Heart left ventricle (tissue), 16 donors: ENCODE measurements at regions not wholly inside any gene's neighbourhood (a gene's known extent, or its start where the extent isn't known, plus 50 kb on each side); places are given as distances from the start of the nearest gene placed in this dataset.

Experiments
- ATAC-seq, 4 donors: fragments of 200-7000 bp; cut with Tn5 transposase; one replicate each; pipeline ENCODE4 v1.9.1; 2020 to 2022; ENCODE audit warnings: moderate library complexity in 4 of 4, mild to moderate bottlenecking in 3 of 4, moderate number of reproducible peaks in 1 of 4
- DNase-seq, 5 donors: peaks; one replicate each; pipeline ENCODE4 v3.0.0-alpha.2; 2020
- H3K27ac ChIP-seq, 12 donors: fragments of 200-600 bp; sonication (generic) in 4 of 12; one replicate each; pipeline versions ENCODE4 v1.5.0 to v1.8.0; 2016 to 2022; ENCODE audit warnings: mild to moderate bottlenecking in 2 of 12
- H3K27me3 ChIP-seq, 9 donors: fragments of 200-600 bp; sonication (generic) in 2 of 9; one replicate each; pipeline versions ENCODE4 v1.5.1 to v1.8.0; 2016 to 2022; ENCODE audit warnings: mild to moderate bottlenecking in 3 of 9
- H3K36me3 ChIP-seq, 9 donors: fragments of 200-600 bp; sonication (generic) in 2 of 9; one replicate each; pipeline versions ENCODE4 v1.5.0 to v1.8.0; 2018 to 2022; ENCODE audit warnings: mild to moderate bottlenecking in 2 of 9
- H3K4me1 ChIP-seq, 12 donors: fragments of 200-600 bp; sonication (generic) in 4 of 12; one replicate each; pipeline versions ENCODE4 v1.5.0 to v1.8.0; 2016 to 2022; ENCODE audit warnings: mild to moderate bottlenecking in 3 of 12
- H3K4me3 ChIP-seq, 12 donors: fragments of 200-600 bp; sonication (generic) in 4 of 12; one replicate each; pipeline versions ENCODE4 v1.5.0 to v1.8.0; 2017 to 2022; ENCODE audit warnings: mild to moderate bottlenecking in 9 of 12, moderate library complexity in 4 of 12
- H3K9me3 ChIP-seq, 12 donors: fragments of 200-600 bp; sonication (generic) in 4 of 12; one replicate each; pipeline versions ENCODE4 v1.5.0 to v1.8.0; 2016 to 2022; ENCODE audit warnings: mild to moderate bottlenecking in 1 of 12
- POLR2A ChIP-seq, 2 donors: fragments of 450-650 bp; IDR thresholded peaks; one replicate each; pipeline ENCODE4 v1.6.1; 2017; ENCODE audit warnings: antibody characterized with exemption in 2 of 2, mild to moderate bottlenecking in 2 of 2, moderate library complexity in 2 of 2
- WGBS, 4 donors: extraction: QIAGEN DNeasy Blood & Tissue Kit in 2 of 4; methylation state at CpG; one replicate each; pipeline versions ENCODE4 v1.1.5 to v1.1.7; 2013 to 2018; 5-methylcytosine and 5-hydroxymethylcytosine counted together
- intact Hi-C, 10 donors: fragments of 100-400 bp; cut with DNase I; formaldehyde crosslinking; loops; one replicate each; pipeline versions ENCODE4 v1.11.1 to v1.14.2; 2022
- TF ChIP-seq, protein P1 (sequence below), 12 donors: fragments of 200-600 bp; sonication (generic) in 4 of 12; IDR thresholded peaks; one replicate each; pipeline versions ENCODE4 v1.5.0 to v1.8.0; 2018 to 2022; ENCODE audit warnings: antibody characterized with exemption in 12 of 12, mild to moderate bottlenecking in 5 of 12
- donor health status: ischemic (EF 13 %, LVEDD 7.1; RV severe dilation, severe dysfunction).
- donor health status: healthy with polysubstance abuse.
- donor health status: DM: no; HTN: yes; CAD: no.
- donor health status: DM: no; HTN: no; CAD: no.
- donor health status: ischemic (EF 25% LVEDD 6.9; RV normal size, moderate dysfunction).
- donor health status: ischemic (EF 25% LVEDD 5.7; RV mildly dilated, moderate dysfunction).
- donor health status: healthy.
- donor health status: DM: yes; HTN: yes; CAD: no.
- donor health status: ischemic (EF 35%, LVEDD 5.7; RV mildly dilated, moderate dysfunction).
- donor health status: nonischemic (EF 11% LVEDD 7.7; RV severe dilation, severe dysfunction).
- donor health status: DM: yes; HTN: yes; CAD: no.
- donor health status: PGD.
- donor health status: ischemic (EF 29% LVEDD 5.4; RV normal size, mild dysfunction).
- donor health status: nonischemic (EF 23%, LVEDD 6.1; RV moderate dilation, normal function).

DNA sequence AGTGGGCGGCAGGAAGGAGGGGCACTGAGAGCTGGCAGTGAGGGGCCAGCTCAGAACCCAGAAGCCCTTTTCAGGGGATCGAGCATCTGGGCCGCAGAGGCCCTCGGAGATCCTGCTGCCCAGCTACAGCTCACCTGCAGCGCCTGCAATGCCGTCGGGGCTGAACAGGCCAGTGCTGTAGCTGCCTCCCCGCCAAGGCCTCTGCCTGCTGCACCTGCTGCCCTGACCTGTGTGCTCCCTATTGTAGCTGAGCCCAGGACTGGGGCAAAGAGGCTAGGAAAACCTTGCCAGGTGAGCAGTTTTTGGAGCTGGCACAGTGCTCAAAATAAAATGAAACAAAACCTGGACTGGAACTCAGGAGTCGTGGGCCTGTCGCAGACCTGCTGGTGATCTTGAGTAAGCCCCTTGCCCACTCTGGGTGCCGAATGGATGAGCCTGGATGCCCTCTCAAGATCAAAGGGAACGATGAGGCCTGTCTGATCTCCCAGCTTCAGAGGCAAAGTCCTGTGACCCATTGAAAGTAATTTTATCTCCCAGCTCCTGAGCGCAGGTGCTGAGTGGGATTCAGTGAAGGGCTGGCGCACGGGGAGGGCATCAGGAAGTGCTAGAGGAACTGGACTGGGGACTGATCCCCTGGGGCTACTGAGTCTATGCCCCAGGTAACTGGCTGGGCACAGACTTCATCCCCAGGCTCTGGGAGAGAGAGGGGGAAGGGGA is 154.6 kb downstream of the FOXD2 start:
- TF ChIP-seq POLR2A (IDR thresholded peaks at IDR 0.05): no peak
- TF ChIP-seq, protein P1, sequence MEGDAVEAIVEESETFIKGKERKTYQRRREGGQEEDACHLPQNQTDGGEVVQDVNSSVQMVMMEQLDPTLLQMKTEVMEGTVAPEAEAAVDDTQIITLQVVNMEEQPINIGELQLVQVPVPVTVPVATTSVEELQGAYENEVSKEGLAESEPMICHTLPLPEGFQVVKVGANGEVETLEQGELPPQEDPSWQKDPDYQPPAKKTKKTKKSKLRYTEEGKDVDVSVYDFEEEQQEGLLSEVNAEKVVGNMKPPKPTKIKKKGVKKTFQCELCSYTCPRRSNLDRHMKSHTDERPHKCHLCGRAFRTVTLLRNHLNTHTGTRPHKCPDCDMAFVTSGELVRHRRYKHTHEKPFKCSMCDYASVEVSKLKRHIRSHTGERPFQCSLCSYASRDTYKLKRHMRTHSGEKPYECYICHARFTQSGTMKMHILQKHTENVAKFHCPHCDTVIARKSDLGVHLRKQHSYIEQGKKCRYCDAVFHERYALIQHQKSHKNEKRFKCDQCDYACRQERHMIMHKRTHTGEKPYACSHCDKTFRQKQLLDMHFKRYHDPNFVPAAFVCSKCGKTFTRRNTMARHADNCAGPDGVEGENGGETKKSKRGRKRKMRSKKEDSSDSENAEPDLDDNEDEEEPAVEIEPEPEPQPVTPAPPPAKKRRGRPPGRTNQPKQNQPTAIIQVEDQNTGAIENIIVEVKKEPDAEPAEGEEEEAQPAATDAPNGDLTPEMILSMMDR (IDR thresholded peaks at IDR 0.05): no peak
- intact Hi-C loops: no loop called here
- H3K4me3 ChIP-seq: peak overlapping the region in 4 of 12 donors; percentile 36 to 43 (median 41)
- peaks cover 5 to 46% (median 22%) of the 10 kb centered on the region in 12 donors for H3K4me1 ChIP-seq
- H3K27me3 ChIP-seq: peaks cover 0 to 35% (median 18%) of the 10 kb centered on the region in 9 donors
- ATAC-seq (no peak), DNase-seq (no peak)
- no peaks in the 10 kb centered on the region for H3K9me3 ChIP-seq
- H3K36me3 ChIP-seq: no peaks in the 10 kb centered on the region
- WGBS, 4 donors: 76 to 82% (median 82%) methylated on average over 15 of the region's 15 CpGs
- no peak overlapping the region for H3K27ac ChIP-seq

GRCh38 chr1:47593013-47593568 is 155.2 kb downstream of the FOXD2 start:
- no peak for TF ChIP-seq POLR2A (IDR thresholded peaks at IDR 0.05)
- TF ChIP-seq, protein P1 (IDR thresholded peaks at IDR 0.05): no peak
- Histone ChIP-seq H3K4me3 (peak overlapping the region in 11 of 12 donors; percentile 3 to 45 (median 36)), H3K4me1 (peaks cover 5 to 40% (median 17%) of the 10 kb centered on the region in 12 donors), H3K36me3 (no peaks in the 10 kb centered on the region), H3K27ac (no peak overlapping the region), H3K27me3 (peaks cover 0 to 34% (median 17%) of the 10 kb centered on the region in 9 donors), H3K9me3 (no peaks in the 10 kb centered on the region)
- intact Hi-C loops: no loop called here
- 5 to 10% (median 8%) methylated on average over 38 to 47 of the region's 47 CpGs for WGBS, 4 donors
- DNase-seq: no peak
- ATAC-seq: no peak

DNA sequence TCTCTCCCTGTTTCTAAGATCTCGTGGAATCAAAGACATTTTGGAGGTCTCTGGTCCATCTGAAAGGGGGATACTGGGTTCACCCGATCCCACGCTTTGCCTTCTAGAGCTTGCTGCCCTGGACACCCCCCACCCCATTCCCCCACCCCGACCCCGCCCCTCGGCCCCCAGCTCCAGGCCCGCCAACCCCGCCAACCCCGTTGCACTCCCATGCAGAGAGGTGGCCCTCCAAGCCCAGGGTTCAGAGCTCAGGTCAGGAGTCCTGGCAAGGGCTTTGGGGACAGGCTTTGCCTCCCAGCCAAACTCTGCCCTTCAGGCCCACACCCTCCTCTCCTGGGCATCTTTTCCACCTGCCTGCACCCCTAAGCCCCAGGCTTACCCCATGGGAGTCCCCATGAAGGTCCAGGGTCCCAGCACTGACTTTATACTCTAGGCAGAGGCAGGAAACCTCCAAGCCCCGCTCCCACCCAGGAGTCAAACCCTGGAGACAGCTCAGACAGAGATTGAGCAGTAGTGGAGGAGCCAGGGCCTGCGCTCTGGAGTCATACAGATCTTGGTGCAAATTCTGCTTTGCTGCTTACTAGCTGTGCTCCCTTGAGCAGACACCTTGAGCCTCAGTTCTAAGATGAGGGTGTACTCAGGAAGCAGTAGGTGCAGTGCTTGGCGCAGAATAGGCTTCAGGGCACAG is 155.9 kb downstream of the FOXD2 start:
- H3K27me3 ChIP-seq: peaks cover 0 to 34% (median 17%) of the 10 kb centered on the region in 9 donors
- intact Hi-C loops: no loop called here
- H3K36me3 ChIP-seq: no peaks in the 10 kb centered on the region
- no peak overlapping the region for H3K27ac ChIP-seq
- peaks cover 4 to 33% (median 14%) of the 10 kb centered on the region in 12 donors for H3K4me1 ChIP-seq
- no peak for DNase-seq
- no peak for TF ChIP-seq POLR2A (IDR thresholded peaks at IDR 0.05)
- TF ChIP-seq, protein P1 (IDR thresholded peaks at IDR 0.05): no peak
- no peak for ATAC-seq
- H3K4me3 ChIP-seq: peak overlapping the region in 4 of 12 donors; percentile 18 to 43 (median 38)
- WGBS, 4 donors: 49 to 64% (median 55%) methylated on average over 6 to 12 of the region's 12 CpGs
- H3K9me3 ChIP-seq: no peaks in the 10 kb centered on the region

- DNase-seq: peak in 1 of 5 donors; percentile 4
- intact Hi-C loops: no loop called here
- TF ChIP-seq POLR2A (IDR thresholded peaks at IDR 0.05): no peak
- no peak overlapping the region for H3K27ac ChIP-seq
- H3K36me3 ChIP-seq: no peaks in the 10 kb centered on the region
- no peak for ATAC-seq
- H3K9me3 ChIP-seq: peaks cover 0 to 9% (median under 1%) of the 10 kb centered on the region in 12 donors
- H3K4me3 ChIP-seq: no peak overlapping the region
- H3K4me1 ChIP-seq: peaks cover 0 to 26% (median 8%) of the 10 kb centered on the region in 12 donors
- H3K27me3 ChIP-seq: peaks cover 0 to 34% (median 17%) of the 10 kb centered on the region in 9 donors
- 92 to 100% (median 96%) methylated on average over 2 to 4 of the region's 4 CpGs for WGBS, 4 donors
These were observed 156.8 kb downstream of the FOXD2 start for GRCh38 chr1:47594627-47595026.
